ENCODE measurements at regions not wholly inside any gene's neighbourhood (a gene's known extent, or its start where the extent isn't known, plus 50 kb on each side); places are given as distances from the start of the nearest gene placed in this dataset.

GRCh38 chr2:239514754-239515530 is 114.1 kb upstream of the HDAC4 start:
- POLR2A ChIA-PET, result no interaction called here
- Histone ChIP-seq H3K9me3 (ENCODE audit: control insufficient read depth, insufficient read depth, low read depth, low read length) (no peaks in the 10 kb centered on the region), H3K4me1 (ENCODE audit: control insufficient read depth, insufficient read depth, low read length) (0 out of 2 replicates have a peak, but pooled peaks cover 3% of the 10 kb centered on the region), H3K36me3 (ENCODE audit: control insufficient read depth in 2 of 2, insufficient read depth in 1 of 2, low read length in 2 of 2) (no peaks in the 10 kb centered on the region), H3K4me3 (ENCODE audit: low read depth, low read length) (no peak overlapping the region), H3K27ac (ENCODE audit: extremely low read depth, low read depth, low read length) (no peak overlapping the region)
- CTCF ChIA-PET, result no interaction called here
- TF ChIP-seq IKZF3 (tag by site-specific recombination; IDR thresholded peaks at IDR 0.05) (no peak), ZNF558 (tag by site-specific recombination; IDR thresholded peaks at IDR 0.05) (no peak), ZFP37 (tag by site-specific recombination; IDR thresholded peaks at IDR 0.05) (no peak), ZNF433 (tag by site-specific recombination; IDR thresholded peaks at IDR 0.05; ENCODE audit: low read depth) (no peak), ZNF768 (tag by site-specific recombination; IDR thresholded peaks at IDR 0.05) (no peak), ZNF785 (tag by site-specific recombination; IDR thresholded peaks at IDR 0.05) (no peak), KLF10 (tag by site-specific recombination; IDR thresholded peaks at IDR 0.05) (no peak), ZNF514 (tag by site-specific recombination; IDR thresholded peaks at IDR 0.05) (no peak), GLI4 (tag by site-specific recombination; IDR thresholded peaks at IDR 0.05) (no peak)
- TF ChIP-seq, protein P1, sequence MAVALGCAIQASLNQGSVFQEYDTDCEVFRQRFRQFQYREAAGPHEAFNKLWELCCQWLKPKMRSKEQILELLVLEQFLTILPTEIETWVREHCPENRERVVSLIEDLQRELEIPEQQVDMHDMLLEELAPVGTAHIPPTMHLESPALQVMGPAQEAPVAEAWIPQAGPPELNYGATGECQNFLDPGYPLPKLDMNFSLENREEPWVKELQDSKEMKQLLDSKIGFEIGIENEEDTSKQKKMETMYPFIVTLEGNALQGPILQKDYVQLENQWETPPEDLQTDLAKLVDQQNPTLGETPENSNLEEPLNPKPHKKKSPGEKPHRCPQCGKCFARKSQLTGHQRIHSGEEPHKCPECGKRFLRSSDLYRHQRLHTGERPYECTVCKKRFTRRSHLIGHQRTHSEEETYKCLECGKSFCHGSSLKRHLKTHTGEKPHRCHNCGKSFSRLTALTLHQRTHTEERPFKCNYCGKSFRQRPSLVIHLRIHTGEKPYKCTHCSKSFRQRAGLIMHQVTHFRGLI (tag by site-specific recombination; IDR thresholded peaks at IDR 0.05), result no peak
- TF ChIP-seq, protein P2, sequence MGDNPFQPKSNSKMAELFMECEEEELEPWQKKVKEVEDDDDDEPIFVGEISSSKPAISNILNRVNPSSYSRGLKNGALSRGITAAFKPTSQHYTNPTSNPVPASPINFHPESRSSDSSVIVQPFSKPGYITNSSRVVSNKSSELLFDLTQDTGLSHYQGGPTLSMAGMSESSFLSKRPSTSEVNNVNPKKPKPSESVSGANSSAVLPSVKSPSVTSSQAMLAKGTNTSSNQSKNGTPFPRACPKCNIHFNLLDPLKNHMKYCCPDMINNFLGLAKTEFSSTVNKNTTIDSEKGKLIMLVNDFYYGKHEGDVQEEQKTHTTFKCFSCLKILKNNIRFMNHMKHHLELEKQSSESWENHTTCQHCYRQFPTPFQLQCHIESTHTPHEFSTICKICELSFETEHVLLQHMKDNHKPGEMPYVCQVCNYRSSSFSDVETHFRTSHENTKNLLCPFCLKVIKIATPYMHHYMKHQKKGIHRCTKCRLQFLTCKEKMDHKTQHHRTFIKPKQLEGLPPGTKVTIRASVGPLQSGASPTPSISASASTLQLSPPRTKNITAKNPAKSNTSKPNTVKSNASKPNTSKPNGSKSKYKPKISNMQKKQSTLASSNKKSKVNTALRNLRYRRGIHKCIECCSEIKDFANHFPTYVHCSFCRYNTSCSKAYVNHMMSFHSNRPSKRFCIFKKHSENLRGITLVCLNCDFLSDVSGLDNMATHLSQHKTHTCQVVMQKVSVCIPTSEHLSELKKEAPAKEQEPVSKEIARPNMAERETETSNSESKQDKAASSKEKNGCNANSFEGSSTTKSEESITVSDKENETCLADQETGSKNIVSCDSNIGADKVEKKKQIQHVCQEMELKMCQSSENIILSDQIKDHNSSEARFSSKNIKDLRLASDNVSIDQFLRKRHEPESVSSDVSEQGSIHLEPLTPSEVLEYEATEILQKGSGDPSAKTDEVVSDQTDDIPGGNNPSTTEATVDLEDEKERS (tag by site-specific recombination; IDR thresholded peaks at IDR 0.05), result no peak

- Histone ChIP-seq H3K36me3 (ENCODE audit: control insufficient read depth in 2 of 2, insufficient read depth in 1 of 2, low read length in 2 of 2) (no peaks in the 10 kb centered on the region), H3K4me3 (ENCODE audit: low read depth, low read length) (no peak overlapping the region), H3K4me1 (ENCODE audit: control insufficient read depth, insufficient read depth, low read length) (no peaks in the 10 kb centered on the region), H3K9me3 (ENCODE audit: control insufficient read depth, insufficient read depth, low read depth, low read length) (no peaks in the 10 kb centered on the region), H3K27ac (ENCODE audit: extremely low read depth, low read depth, low read length) (no peak overlapping the region)
- CTCF ChIA-PET, result no interaction called here
- POLR2A ChIA-PET, result no interaction called here
- no peak for TF ChIP-seq ZNF24 (tag by site-specific recombination; IDR thresholded peaks at IDR 0.05)
- TF ChIP-seq ZNF548 (tag by site-specific recombination; IDR thresholded peaks at IDR 0.05), result no peak
- TF ChIP-seq ZFP3 (tag by site-specific recombination; IDR thresholded peaks at IDR 0.05; ENCODE audit: low read depth), result no peak
Observed at GRCh38 chr2:239512054-239512453, 111.2 kb upstream of the HDAC4 start.

GRCh38 chr2:239509373-239510143 is 108.7 kb upstream of the HDAC4 start:
- H3K4me3 ChIP-seq (ENCODE audit: low read depth, low read length), result no peak overlapping the region
- H3K9me3 ChIP-seq (ENCODE audit: control insufficient read depth, insufficient read depth, low read depth, low read length), result no peaks in the 10 kb centered on the region
- CTCF ChIA-PET, result no interaction called here
- no peak overlapping the region for H3K27ac ChIP-seq (ENCODE audit: extremely low read depth, low read depth, low read length)
- no peaks in the 10 kb centered on the region for H3K4me1 ChIP-seq (ENCODE audit: control insufficient read depth, insufficient read depth, low read length)
- no peaks in the 10 kb centered on the region for H3K36me3 ChIP-seq (ENCODE audit: control insufficient read depth in 2 of 2, insufficient read depth in 1 of 2, low read length in 2 of 2)
- POLR2A ChIA-PET, result no interaction called here
- TF ChIP-seq BCL11A (tag by site-specific recombination; IDR thresholded peaks at IDR 0.05; ENCODE audit: low read depth) (no peak), TRIM28 (IDR thresholded peaks at IDR 0.05; ENCODE audit: borderline replicate concordance, low read length) (no peak), ZNF792 (tag by site-specific recombination; IDR thresholded peaks at IDR 0.05) (no peak), ZNF560 (tag by site-specific recombination; IDR thresholded peaks at IDR 0.05; ENCODE audit: borderline replicate concordance) (no peak), MEIS1 (CRISPR knock-in tag; IDR thresholded peaks at IDR 0.05; ENCODE audit: borderline replicate concordance) (no peak), ZNF324 (tag by site-specific recombination; IDR thresholded peaks at IDR 0.05) (no peak), ZNF138 (tag by site-specific recombination; IDR thresholded peaks at IDR 0.05; ENCODE audit: borderline replicate concordance) (no peak), ZNF366 (tag by site-specific recombination; conservative IDR thresholded peaks at IDR 0.05) (no peak), ZNF664 (tag by site-specific recombination; IDR thresholded peaks at IDR 0.05) (no peak), SCRT1 (tag by site-specific recombination; IDR thresholded peaks at IDR 0.05; ENCODE audit: borderline replicate concordance) (no peak)

All from HEK293 (cell line).